Anterior cingulate cortex (tissue), 58 donors: ENCODE measurements at regions not wholly inside any gene's neighbourhood (a gene's known extent, or its start where the extent isn't known, plus 50 kb on each side); places are given as distances from the start of the nearest gene placed in this dataset.
A peak's percentile ranks its signal among the peaks of the same experiment; 100 is the strongest.
"Not testable (repeated sequence)": the region's sequence is repeated elsewhere in the genome, so short reads cannot be mapped to it uniquely, and the experiment has no call there.

Experiments
- DNase-seq, 58 donors: peaks; one replicate each; lab custom pipeline; 2025; lab: John Stamatoyannopoulos, UW

DNA sequence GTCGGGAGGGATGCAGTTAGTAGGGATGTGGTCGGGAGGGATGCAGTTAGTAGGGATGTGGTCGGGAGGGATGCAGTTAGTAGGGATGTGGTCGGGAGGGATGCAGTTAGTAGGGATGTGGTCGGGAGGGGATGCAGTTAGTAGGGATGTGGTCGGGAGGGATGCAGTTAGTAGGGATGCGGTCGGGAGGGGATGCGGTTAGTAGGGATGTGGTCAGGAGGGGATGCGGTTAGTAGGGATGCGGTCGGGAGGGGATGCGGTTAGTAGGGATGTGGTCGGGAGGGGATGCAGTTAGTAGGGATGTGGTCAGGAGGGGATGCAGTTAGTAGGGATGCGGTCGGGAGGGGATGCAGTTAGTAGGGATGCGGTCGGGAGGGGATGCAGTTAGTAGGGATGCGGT lies 96.2 kb downstream of the BDH1 start:
- not testable (repeated sequence) for DNase-seq

DNA sequence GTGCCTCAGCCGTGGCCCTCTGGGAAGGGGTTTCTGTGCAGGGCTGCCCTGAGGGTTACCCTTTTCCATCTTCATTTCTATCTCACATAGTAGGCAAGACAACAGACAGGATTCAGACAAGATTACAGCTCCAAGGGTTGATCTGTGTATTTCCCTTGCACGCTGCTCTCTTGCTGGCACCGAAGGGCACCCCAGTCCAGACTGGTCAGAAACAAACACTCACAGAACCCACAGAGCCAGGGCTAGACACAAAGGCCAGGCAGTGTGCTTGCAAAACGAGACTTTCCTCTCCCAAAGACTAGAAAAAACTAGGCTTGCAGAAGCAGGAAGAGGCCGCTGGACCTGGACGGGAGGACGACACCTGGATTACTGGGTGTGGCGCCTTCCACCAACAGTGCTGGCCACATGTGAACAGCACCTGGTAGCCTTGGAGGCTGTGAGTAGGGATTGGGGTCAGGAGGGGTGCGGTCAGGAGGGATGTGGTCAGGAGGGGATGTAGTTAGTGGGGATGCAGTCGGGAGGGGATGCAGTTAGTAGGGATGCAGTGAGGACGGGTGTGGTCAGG lies 96.8 kb downstream of the BDH1 start:
- DNase-seq: no peak

DNA sequence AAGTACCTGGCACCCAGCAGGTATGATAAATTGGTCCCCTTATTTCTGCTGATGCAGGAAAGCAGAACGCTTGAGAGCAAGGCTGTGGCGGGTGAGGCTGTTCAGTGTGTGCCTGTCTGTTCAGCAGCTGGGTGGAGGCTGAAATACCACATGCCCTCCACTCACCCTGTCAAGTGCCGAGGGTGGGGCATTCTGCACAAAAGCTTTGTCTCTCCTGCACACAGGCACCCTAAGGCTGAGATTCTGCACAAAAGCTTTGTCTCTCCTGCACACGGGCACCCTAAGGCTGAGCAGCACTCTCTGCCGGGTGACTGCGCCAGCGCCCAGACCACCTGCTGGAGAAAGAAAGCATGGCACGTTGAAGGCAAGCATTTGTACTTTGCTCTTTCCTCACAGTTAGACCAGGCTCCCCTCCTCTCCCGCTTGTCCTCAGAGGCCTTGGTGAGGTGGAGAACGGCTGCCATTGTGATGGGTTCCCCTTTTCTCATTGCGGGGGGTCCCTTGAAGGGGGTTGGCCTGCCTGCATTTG lies 97.5 kb downstream of the BDH1 start:
- DNase-seq: no peak

DNA sequence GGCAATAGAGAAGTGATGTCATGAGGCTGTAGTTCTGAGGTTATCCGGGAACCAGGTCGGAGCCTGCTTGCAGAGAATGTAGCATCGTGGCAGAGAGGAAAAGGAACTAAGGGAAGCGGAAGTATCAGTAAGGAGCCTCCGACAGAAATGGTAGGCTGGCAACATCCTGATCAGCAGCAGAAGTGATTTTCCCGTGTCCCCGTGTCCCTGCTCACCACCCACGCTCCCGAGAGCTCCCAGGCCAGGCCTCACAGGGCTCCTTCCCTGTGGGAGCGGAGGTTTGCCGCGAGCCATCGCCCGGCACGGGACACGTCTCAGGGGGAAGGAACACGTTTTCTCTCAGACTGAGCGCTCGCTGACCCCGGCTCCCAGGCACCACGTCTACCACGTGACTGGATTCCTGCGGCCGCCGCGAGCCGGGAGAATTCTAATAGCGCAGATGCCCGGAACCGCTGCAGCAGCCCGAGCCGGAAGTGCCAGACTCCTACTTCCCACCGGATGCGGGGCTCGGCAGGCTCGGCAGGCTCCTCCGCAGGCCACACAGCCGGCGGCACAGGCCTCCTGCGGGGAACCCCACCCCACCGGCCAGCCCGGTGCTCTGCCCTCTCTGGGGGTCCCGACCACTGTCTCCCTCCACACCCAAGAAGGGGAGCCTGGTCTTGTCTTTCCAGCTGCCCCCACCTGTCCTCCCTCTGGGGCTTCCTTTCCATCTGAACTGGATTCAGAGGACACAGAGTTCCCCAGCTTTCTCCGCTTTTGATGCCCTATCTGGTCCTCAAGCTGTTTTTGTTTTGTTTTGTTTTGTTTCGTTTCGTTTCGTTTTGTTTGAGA lies 99.3 kb downstream of the BDH1 start:
- DNase-seq: no peak

DNA sequence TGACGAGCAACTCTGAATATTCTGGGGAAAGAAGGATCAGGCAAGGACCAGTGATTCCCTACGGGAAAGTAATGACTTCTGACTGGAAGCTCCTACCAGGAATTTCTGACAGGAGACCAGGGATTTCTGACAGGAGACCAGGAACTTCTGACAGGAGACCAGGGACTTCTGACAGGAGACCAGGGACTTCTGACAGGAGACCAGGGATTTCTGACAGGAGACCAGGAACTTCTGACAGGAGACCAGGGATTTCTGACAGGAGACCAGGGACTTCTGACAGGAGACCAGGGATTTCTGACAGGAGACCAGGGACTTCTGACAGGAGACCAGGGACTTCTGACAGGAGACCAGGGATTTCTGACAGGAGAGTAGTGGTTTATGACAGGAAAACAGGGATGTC lies 100.9 kb downstream of the BDH1 start:
- DNase-seq: not testable (repeated sequence)

DNA sequence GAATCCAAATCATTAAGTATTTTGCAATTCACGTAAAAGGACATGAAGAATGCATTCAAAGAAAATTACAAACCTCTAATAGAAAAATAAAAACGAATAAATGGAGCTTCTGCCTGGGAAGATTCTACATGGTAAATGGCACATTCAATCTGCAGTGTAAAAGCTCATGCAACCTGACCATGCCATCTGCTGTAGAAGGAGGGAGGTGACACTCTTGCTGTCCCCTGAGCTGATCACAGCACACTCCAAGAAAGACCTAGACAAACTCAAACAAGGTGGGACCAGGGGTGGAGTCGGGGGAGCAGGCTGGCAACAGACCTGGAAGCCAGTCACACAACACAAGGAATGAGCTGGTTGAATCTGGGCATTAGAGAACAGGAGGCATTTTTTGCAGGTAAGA lies 101.8 kb downstream of the BDH1 start:
- peak in 2 of 58 donors; percentile 4 to 9 for DNase-seq

DNA sequence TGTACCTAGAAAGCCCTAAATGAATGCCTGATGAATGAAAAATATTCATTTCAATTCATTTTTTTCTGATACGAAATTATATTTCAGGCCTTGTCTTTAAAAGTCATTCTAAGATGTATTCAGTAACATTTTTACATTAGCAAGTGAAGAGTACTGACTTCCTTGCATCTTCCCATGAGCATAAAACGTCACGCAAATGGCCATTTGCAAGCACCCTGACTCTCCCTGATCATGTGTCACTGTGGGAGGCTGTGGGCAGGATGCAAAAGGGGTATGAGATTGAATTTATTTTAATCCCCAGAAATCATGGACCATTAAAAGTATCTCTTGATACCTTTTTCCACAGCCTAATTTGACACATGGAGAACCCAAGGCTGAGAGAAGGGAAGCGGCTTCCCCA lies 105.0 kb downstream of the BDH1 start:
- DNase-seq: no peak

DNA sequence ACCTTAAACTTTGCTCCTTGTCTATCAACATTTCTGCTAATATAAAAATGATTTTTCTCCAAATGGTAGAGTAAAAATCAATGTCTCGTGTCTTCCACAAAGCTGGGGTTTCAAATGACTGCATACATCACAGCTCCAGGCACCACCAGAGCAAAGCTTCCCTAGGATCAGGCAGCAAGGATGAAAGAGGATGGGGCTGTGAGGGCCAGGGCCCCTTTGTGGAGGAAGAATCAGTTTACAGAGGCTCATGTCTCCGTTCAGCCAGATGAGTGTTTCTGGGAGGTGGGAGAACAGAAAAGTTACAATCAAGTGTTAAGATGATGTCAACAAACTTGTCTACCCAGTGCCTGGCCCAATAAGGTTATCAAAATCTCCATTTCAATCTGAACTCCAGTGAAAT lies 105.5 kb downstream of the BDH1 start:
- DNase-seq: no peak

DNA sequence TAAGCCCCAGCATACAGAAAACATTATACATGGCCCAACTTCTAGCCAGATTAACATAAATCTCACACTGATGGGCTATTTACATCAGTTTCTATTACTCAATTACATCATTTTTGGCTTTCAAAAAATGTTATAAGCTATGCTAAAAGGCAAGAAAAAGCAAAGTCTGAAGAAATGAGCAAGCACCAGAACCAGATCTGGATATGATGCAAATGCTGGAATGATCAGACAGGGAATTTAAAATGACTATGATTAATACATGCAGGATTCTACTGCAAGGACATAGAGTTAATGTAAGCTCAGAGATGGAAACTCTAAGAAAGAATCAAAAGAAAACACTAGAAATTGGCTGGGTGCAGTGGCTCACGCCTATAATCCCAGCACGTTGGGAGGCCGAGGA lies 106.6 kb downstream of the BDH1 start:
- DNase-seq: not testable (repeated sequence)

DNA sequence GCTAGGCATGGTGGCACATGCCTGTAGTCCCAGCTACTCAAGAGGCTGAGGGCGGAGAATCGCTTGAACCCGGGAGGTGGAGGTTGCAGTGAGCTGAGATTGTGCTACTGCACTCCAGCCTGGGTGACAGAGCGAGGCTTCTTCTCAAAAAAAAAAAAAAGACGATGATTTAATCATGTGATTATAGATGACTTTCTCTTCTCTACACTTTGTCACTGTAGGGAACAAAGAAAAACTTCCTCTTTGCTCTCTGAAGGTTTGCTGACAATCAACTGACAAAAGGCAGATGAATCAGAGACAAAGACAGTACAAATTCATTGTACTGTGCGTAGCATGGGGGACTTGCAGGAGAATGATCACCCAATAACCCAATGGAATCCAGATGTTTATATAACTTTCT lies 108.0 kb downstream of the BDH1 start:
- not testable (repeated sequence) for DNase-seq

DNA sequence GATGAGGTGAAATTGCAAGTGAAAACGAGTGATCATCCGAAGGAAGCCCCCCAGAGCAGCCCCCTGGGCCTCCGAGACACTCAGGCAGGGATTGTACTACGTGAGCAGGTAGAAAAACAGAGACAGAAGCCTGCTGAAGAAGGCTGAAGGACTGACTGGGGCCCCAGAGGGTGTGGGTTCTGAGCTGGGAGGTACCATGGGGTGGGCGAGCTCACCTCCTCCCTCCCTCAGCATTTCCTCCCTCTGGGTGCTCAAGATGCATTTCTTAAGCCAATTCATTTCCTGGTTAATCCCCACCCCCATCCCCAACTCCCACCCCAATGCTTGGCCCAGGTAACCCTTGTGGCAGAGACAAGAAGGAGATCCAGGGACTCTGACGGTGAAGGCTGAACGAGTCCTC lies 108.7 kb downstream of the BDH1 start:
- DNase-seq: no peak

DNA sequence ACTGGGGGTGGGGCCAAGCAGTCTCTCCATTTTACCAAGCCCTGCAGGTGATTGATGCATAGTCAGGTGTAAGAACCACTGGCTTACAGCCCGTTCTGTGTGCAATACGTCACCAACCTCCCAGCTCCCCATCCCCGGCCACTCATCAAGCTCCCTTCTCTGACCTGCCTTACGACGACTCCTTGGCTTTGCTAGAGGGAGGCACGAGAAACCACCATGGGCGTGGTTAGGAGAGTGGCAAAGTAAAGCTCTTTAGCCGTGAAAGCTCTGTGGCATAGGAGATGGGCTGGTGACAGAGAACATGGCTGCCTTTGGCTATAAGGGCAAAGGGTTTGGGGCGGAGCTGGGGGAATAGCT lies 109.1 kb downstream of the BDH1 start:
- DNase-seq: no peak

DNA sequence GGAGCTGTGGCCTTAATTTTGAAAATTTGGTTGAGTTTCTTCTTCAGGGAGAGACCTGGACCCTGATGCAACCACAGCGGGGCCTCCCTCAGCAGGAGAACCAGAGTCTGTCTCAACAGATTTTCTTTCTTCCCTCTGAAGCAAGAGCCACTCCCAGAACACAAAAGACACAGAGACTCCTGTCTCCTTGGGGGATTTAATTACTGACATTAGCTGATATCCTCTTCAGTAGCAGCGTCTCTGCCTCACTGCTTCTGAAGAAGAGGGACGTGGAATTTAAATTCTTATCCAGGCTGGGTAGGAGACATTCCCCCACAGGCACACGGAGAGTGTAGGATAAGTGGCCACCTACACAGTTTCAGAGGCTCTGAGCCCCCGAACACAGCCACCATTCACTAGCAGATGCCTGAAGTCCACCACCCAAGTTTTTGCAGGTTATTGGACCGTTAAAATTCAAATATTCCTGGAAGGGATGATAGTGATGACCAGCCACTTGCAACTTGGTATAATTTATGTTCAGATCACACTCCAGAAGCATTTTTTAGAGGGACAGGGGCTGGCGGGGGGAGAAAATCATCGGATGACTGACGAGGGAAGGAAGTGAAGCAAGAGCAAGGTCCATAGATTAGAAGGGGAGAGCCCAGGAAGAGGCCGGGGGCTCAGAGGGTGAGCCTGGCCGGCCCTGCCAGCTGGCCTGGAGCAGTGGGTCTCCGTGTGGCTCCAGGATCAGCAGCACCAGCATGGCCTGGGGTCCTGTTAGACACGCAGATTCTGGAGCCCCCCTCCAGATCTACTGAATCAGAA lies 109.7 kb downstream of the BDH1 start:
- DNase-seq: no peak

DNA sequence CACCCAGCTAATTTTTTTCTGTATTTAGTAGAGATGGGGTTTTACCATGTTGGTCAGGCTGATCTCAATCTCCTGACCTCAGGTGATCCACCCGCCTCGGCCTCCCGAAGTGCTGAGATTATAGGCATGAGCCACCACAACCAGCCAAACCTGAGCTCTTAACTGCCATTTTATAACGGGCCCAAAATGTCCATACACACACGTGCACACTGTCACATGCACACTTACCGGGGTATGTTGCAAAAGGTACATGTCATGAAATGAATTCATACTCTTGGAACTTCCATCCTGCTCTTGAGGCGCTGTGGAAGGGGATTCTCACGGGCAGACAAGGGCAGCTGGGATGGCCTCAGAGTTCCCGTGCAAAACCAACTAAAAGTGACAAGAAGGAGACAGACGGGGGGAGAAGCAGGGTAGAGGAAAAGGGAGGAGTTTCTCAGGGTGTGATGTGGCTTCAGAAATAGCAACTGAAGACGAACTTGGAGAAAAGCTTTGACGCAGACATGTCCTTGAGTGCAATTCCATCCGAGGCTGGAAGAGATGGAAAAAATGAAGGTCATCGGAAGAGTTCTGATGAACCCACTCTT lies 110.9 kb downstream of the BDH1 start:
- no peak for DNase-seq

DNA sequence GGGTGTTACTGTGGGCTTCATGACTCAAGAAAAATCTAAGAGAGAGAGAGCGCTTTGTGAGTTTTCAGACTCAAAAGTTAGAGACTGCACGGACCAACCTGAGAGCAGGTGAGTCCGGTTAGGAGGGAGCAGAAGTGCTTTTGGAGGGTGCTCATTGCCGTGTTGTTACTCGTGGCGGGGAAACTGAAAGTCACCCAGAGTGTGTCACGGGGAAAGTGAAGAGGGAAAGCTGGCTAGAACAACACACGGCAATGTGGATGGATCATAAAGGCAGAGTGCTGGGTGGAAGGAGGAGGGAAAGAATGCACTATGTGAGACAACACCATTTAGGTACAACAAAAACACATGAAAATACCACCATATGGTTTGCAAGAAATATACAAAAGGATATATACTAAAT lies 112.3 kb downstream of the BDH1 start:
- no peak for DNase-seq

DNA sequence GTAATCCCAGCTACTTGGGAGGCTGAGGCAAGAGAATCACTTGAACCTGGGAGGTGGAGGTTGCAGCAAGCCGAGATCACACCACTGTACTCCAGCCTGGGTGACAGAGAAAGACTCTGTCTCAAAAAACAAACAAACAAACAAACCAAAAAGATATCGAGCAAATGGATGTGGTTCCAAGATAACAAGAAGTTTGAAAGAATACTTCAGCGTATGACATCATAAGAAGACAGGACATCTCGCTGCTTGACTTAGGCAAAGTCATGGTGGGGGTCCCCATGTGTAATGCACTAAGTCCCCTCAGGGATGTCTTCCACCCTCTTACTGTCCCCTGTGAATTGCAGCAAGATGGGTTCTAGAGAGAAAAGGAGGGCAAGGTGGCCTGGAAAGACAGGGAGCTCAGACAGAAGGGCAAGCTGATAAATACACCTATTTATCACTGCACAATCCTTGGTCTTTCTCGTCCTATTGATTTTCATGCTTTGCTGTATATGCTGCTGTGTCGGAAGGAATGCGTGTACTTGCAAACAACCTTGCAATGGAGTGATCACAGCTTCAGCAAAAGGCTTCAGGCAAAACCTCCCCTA lies 115.0 kb downstream of the BDH1 start:
- no peak for DNase-seq

DNA sequence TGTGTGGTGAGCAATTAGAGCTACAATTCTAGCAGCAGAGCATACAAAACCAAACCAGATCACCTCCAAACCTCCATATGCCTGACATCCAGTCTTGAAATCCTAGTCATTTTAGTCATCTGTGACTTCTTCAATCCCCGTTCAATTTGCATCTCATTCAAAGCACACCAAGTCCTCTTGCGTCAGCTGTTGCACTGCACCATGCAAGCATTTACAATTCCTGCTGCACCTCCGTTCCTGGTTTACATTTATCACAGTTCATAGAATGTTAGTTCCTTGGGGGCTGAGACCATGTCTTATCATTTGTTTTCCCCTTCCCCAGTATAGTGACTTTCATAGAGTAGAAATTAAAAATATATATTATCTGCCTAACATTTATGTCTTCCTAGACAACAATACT lies 116.9 kb downstream of the BDH1 start:
- DNase-seq: no peak

DNA sequence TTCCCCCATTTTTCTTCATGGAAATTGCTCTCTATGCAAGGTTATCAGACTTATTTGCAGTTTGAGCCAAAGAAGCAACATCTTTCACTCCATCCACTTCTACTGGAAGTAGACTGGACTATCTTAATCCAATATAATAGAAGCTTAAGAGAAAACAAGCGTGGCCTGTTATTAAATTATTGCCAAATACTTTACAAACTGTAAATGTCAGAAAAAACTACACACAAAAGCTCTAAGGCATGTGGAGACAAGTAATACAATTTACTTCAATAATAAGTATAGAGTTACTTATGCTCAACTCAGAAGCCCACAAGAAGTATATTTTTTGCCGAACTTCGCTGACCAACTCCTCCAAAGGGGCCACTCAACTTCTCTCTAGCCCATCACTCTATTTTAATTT lies 120.3 kb downstream of the BDH1 start:
- no peak for DNase-seq

DNA sequence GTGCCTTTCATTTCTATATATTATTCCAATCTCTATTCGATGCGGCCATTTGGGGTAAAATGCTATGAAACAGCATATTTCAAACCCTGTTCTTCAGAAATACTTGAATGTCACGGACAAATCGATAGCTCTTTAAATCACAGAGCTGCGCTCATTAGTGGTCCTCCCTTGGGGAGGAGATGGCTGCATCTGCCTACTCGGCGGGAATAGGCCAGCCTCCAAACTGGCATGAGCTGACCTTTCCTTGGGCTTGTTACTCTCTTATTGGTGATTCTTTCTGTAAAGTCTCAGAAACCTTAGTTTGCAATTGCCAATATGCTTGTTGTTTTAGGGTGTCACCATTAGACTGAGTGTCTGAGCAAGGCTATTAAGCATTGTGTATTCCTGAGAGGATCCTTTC lies 120.9 kb downstream of the BDH1 start:
- DNase-seq: no peak

DNA sequence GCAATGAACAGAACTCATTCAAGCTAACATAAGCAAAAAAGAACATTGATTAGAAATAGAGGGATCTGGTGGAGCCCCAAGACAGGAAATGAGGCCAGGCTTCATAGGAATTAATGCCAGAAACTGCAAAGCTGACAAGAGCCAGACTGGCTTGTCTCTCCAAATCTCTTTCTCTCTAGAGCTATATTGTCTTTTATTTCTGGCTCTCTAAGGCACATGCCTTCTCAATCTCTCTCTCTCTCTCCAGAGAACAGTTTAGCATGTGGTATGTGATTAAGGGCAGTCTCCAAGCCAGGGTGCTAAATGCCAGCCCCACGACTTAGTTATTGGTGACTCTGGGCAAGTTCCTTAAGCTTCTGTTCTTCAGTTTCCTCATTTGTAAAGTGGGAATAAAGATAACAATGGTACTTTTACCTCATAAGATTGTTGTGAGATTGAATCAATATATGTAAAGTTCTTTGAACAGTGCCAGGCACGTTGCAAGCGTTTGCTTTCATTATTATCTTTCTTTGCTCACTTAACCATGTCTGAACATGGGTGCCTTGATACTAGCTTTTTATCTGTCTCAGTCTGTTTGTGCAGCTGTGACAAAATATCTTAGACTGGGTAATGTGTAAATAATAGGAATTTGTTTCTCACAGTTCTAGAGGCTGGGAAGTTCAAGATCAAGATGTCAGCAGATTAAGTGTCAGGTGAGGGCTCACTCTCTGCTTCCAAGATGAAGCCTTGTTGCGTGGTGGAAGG lies 123.2 kb downstream of the BDH1 start:
- DNase-seq: no peak
